Cardiac muscle cell (in vitro differentiated cells and primary cell): ENCODE measurements at regions not wholly inside any gene's neighbourhood (a gene's known extent, or its start where the extent isn't known, plus 50 kb on each side); places are given as distances from the start of the nearest gene placed in this dataset.
"Not testable (repeated sequence)": the region's sequence is repeated elsewhere in the genome, so short reads cannot be mapped to it uniquely, and the experiment has no call there.

ENCODE experiments used
- DNase-seq, 2 donors: peaks; one replicate each; pipeline versions ENCODE4 v3.0.0 to v3.0.0-alpha.2; 2010 to 2017; ENCODE audit warnings: low read depth in 1 of 2, low spot score in 1 of 2
- H3K27ac ChIP-seq: fragments of 200-600 bp; sonication (generic); 2 replicates; pipeline ENCODE4 v1.5.1; 2016
- H3K27me3 ChIP-seq: fragments of 200-600 bp; sonication (generic); 2 replicates; pipeline ENCODE4 v1.6.0; 2016; ENCODE audit warnings: control low read depth
- H3K36me3 ChIP-seq: fragments of 200-600 bp; sonication (generic); 2 replicates; pipeline ENCODE4 v1.5.1; 2016; ENCODE audit warnings: control low read depth
- H3K4me1 ChIP-seq: fragments of 200-600 bp; sonication (generic); 2 replicates; pipeline ENCODE4 v1.8.1; 2017; ENCODE audit warnings: low read depth, mild to moderate bottlenecking, mixed run types
- H3K4me3 ChIP-seq: fragments of 200-600 bp; sonication (generic); 2 replicates; pipeline ENCODE4 v1.5.1; 2016; ENCODE audit warnings: mild to moderate bottlenecking
- H3K9me3 ChIP-seq: fragments of 200-600 bp; sonication (generic); 2 replicates; pipeline ENCODE4 v1.5.1; 2017; ENCODE audit warnings: low read depth, mild to moderate bottlenecking, control low read depth
- TF ChIP-seq, protein P1 (sequence below): IDR thresholded peaks from 2 replicates; pipeline ENCODE4 v1.5.1; 2012; ENCODE audit warnings: low read depth, mild to moderate bottlenecking, low read length

- peak in 1 of 2 donors; percentile 2 for DNase-seq
- H3K27me3 ChIP-seq = no peaks in the 10 kb centered on the region
- no peaks in the 10 kb centered on the region for H3K9me3 ChIP-seq
- H3K4me1 ChIP-seq = peaks cover 4% of the 10 kb centered on the region
- no peaks in the 10 kb centered on the region for H3K36me3 ChIP-seq
- no peak overlapping the region for H3K27ac ChIP-seq
- TF ChIP-seq, protein P1, sequence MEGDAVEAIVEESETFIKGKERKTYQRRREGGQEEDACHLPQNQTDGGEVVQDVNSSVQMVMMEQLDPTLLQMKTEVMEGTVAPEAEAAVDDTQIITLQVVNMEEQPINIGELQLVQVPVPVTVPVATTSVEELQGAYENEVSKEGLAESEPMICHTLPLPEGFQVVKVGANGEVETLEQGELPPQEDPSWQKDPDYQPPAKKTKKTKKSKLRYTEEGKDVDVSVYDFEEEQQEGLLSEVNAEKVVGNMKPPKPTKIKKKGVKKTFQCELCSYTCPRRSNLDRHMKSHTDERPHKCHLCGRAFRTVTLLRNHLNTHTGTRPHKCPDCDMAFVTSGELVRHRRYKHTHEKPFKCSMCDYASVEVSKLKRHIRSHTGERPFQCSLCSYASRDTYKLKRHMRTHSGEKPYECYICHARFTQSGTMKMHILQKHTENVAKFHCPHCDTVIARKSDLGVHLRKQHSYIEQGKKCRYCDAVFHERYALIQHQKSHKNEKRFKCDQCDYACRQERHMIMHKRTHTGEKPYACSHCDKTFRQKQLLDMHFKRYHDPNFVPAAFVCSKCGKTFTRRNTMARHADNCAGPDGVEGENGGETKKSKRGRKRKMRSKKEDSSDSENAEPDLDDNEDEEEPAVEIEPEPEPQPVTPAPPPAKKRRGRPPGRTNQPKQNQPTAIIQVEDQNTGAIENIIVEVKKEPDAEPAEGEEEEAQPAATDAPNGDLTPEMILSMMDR = no peak
- no peak overlapping the region for H3K4me3 ChIP-seq
Observed at GRCh38 chr4:117900832-117901231, 133.5 kb upstream of the NDST3 start.

- no peak for DNase-seq
- peaks cover 6% of the 10 kb centered on the region for H3K4me1 ChIP-seq
- no peaks in the 10 kb centered on the region for H3K36me3 ChIP-seq
- TF ChIP-seq, protein P1 = no peak
- no peaks in the 10 kb centered on the region for H3K9me3 ChIP-seq
- no peak overlapping the region for H3K27ac ChIP-seq
- H3K4me3 ChIP-seq = no peak overlapping the region
- H3K27me3 ChIP-seq = no peaks in the 10 kb centered on the region
Observed at GRCh38 chr4:117907646-117908045, 126.6 kb upstream of the NDST3 start.

DNA sequence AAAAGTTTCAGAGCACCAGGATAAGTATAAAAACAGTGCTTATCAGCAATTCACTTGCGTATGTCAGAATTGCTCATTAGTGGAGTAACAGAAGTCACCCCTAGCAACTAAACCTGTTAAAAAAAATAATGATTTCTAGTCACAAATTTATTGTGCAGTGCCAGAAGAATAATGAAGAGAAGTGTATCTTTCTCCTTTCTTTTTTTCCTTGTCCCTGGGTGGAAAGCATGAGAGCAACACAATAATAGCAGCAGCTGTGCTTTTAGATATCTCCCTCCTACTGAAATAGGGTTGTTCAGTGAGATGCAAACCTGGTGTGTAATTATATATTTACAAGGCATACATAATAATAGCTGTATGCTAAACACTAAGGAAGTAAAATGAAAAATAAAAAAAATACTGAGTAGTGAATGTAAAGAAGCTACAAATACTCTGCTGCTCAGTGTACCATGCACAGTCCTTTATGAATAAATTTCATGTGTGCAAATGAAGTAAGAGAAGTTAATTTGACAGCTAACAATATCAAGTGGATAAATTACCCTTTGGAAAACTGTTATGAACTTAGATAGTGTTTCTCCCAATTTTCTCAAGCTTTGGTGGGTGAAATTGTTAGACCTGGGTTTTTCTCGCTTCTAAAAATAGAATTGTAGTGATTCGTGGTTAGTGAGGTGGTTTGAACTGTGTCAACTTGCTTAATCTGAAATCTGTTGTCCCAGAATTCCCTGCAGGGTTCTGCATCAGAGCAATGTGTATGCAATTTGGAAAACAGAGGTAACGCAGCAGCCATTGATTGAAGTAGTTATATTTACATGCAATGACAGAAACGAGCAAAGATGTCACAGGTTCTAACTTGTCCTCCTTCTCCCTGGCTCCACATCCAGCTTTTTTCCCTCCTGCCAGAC is 125.7 kb upstream of the NDST3 start:
- Histone ChIP-seq H3K4me1 (peaks cover 6% of the 10 kb centered on the region), H3K27me3 (no peaks in the 10 kb centered on the region), H3K27ac (no peak overlapping the region), H3K9me3 (no peaks in the 10 kb centered on the region), H3K36me3 (no peaks in the 10 kb centered on the region), H3K4me3 (no peak overlapping the region)
- DNase-seq = no peak
- TF ChIP-seq, protein P1 = no peak

- no peak for DNase-seq
- Histone ChIP-seq H3K27me3 (no peaks in the 10 kb centered on the region), H3K27ac (no peak overlapping the region), H3K36me3 (no peaks in the 10 kb centered on the region), H3K9me3 (no peaks in the 10 kb centered on the region), H3K4me3 (no peak overlapping the region), H3K4me1 (no peaks in the 10 kb centered on the region)
- TF ChIP-seq, protein P1 = no peak
Observed at GRCh38 chr4:117916728-117917127, 117.6 kb upstream of the NDST3 start.

DNA sequence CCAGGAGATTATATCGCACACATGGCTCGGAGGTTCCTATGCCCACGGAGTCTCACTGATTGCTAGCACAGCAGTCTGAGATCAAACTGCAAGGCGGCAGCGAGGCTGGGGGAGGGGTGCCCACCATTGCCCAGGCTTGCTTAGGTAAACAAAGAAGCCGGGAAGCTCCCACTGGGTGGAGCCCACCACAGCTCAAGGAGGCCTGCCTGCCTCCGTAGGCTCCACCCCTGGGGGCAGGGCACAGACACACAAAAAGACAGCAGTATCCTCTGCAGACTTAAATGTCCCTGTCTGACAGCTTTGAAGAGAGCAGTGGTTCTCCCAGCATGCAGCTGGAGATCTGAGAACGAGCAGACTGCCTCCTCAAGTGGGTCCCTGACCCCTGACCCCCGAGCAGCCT is 112.0 kb upstream of the NDST3 start:
- not testable (repeated sequence) for H3K4me3 ChIP-seq, H3K9me3 ChIP-seq, H3K27ac ChIP-seq, H3K27me3 ChIP-seq, H3K4me1 ChIP-seq, DNase-seq, H3K36me3 ChIP-seq

- not testable (repeated sequence) for H3K4me1 ChIP-seq
Observed at GRCh38 chr4:117927823-117928222, 106.5 kb upstream of the NDST3 start.

More at GRCh38 chr4:117927823-117928222, 106.5 kb upstream of the NDST3 start:
- not testable (repeated sequence) for DNase-seq, H3K36me3 ChIP-seq, H3K9me3 ChIP-seq, H3K27ac ChIP-seq, H3K27me3 ChIP-seq, H3K4me3 ChIP-seq
